ENCODE measurements at regions not wholly inside any gene's neighbourhood (a gene's known extent, or its start where the extent isn't known, plus 50 kb on each side); places are given as distances from the start of the nearest gene placed in this dataset.

GRCh38 chr2:145025382-145025781, 505.5 kb upstream of the ZEB2 start:
- no peaks in the 10 kb centered on the region for H3K4me1 ChIP-seq (ENCODE audit: control insufficient read depth in 1 of 2, insufficient read depth in 2 of 2, low read length in 2 of 2)
- POLR2A ChIA-PET: no interaction called here
- H3K4me2 ChIP-seq (ENCODE audit: low read length): no peak overlapping the region
- H3K9ac ChIP-seq (ENCODE audit: low read length): no peak overlapping the region
- intact Hi-C loops (cut with micrococcal nuclease): no loop called here
- TF ChIP-seq, protein P1, sequence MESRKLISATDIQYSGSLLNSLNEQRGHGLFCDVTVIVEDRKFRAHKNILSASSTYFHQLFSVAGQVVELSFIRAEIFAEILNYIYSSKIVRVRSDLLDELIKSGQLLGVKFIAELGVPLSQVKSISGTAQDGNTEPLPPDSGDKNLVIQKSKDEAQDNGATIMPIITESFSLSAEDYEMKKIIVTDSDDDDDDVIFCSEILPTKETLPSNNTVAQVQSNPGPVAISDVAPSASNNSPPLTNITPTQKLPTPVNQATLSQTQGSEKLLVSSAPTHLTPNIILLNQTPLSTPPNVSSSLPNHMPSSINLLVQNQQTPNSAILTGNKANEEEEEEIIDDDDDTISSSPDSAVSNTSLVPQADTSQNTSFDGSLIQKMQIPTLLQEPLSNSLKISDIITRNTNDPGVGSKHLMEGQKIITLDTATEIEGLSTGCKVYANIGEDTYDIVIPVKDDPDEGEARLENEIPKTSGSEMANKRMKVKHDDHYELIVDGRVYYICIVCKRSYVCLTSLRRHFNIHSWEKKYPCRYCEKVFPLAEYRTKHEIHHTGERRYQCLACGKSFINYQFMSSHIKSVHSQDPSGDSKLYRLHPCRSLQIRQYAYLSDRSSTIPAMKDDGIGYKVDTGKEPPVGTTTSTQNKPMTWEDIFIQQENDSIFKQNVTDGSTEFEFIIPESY (IDR thresholded peaks at IDR 0.05; ENCODE audit: extremely low read depth, insufficient replicate concordance, low read length): no peak
- TF ChIP-seq POLR2AphosphoS5 (IDR thresholded peaks at IDR 0.05; ENCODE audit: low read depth, low read length) (no peak), MAX (IDR thresholded peaks at IDR 0.05) (no peak), RAD21 (IDR thresholded peaks at IDR 0.05; ENCODE audit: low read depth) (no peak), JUND (IDR thresholded peaks at IDR 0.05) (no peak), FOSL1 (IDR thresholded peaks at IDR 0.05; ENCODE audit: low read depth) (no peak), CEBPB (IDR thresholded peaks at IDR 0.05; ENCODE audit: low read depth) (no peak), SRF (IDR thresholded peaks at IDR 0.05; ENCODE audit: low read depth) (no peak), SP1 (IDR thresholded peaks at IDR 0.05; ENCODE audit: low read depth) (no peak), TCF7L2 (IDR thresholded peaks at IDR 0.05; ENCODE audit: borderline replicate concordance, extremely low read depth, insufficient read depth, insufficient read length) (no peak)
- no peak overlapping the region for H3K4me3 ChIP-seq (replicated peaks in 1 of 2; ENCODE audit: low read depth in 1 of 2, low read length in 2 of 2)
- H3K79me2 ChIP-seq (ENCODE audit: insufficient read depth, low read length): no peaks in the 10 kb centered on the region
- no peaks in the 10 kb centered on the region for H3K27me3 ChIP-seq (ENCODE audit: insufficient read depth, low read length)
- no peaks in the 10 kb centered on the region for H3K9me2 ChIP-seq (ENCODE audit: insufficient read depth)
- CTCF ChIA-PET: no interaction called here
- H4K20me1 ChIP-seq (ENCODE audit: insufficient read depth): no peaks in the 10 kb centered on the region
- DNase-seq (ENCODE audit: low read depth, low spot score): no peak
- BruUV-seq (replicated peaks): no TSS peak
- no peak overlapping the region for H3K27ac ChIP-seq (ENCODE audit: low read depth, low read length)
- no peak for ATAC-seq
- no peaks in the 10 kb centered on the region for H3K9me3 ChIP-seq (ENCODE audit: control insufficient read depth in 1 of 2, insufficient read depth in 1 of 2, low read depth in 1 of 2, low read length in 2 of 2)
- no peaks in the 10 kb centered on the region for H3K36me3 ChIP-seq (ENCODE audit: control insufficient read depth in 1 of 2, insufficient read depth in 2 of 2, low read length in 2 of 2)
- RAD21 ChIA-PET (ENCODE audit: low non-redundant PET in 1 of 2, low total read pairs in 2 of 2, uncharacterized antibody in 2 of 2, unreplicated experiment in 2 of 2): no interaction called here
- H2AFZ ChIP-seq (ENCODE audit: low read depth, low read length, poor library complexity, severe bottlenecking): no peak overlapping the region
